ENCODE measurements at regions not wholly inside any gene's neighbourhood (a gene's known extent, or its start where the extent isn't known, plus 50 kb on each side); places are given as distances from the start of the nearest gene placed in this dataset.

GRCh38 chr10:4434516-4435071 is 391.4 kb upstream of the AKR1E2 start:
- TF ChIP-seq CTCF (IDR thresholded peaks at IDR 0.05; ENCODE audit: insufficient read depth, low read length, poor library complexity, severe bottlenecking) (no peak), EZH2phosphoT487 (conservative IDR thresholded peaks at IDR 0.05; ENCODE audit: low read length) (no peak)
